ENCODE measurements at regions not wholly inside any gene's neighbourhood (a gene's known extent, or its start where the extent isn't known, plus 50 kb on each side); places are given as distances from the start of the nearest gene placed in this dataset.

- TF ChIP-seq POLR2A (IDR thresholded peaks at IDR 0.05; ENCODE audit: control extremely low read depth in 1 of 2, low read depth in 2 of 2, low read length in 2 of 2) (no peak), MAX (IDR thresholded peaks at IDR 0.05) (no peak), CBX5 (IDR thresholded peaks at IDR 0.05; ENCODE audit: low read depth, low read length) (no peak), CTCF (IDR thresholded peaks at IDR 0.05; ENCODE audit: control extremely low read depth in 1 of 3, insufficient read depth in 1 of 3, low read depth in 1 of 3, low read length in 3 of 3) (no peak), SP2 (IDR thresholded peaks at IDR 0.05; ENCODE audit: low read length) (no peak), CEBPB (IDR thresholded peaks at IDR 0.05; ENCODE audit: low read depth, low read length) (no peak)
These were observed 841.4 kb downstream of the NSUN3 start for GRCh38 chr3:94904156-94904674.

Measured in H1 (cell line).